NT2/D1 (cell line): ENCODE measurements at regions not wholly inside any gene's neighbourhood (a gene's known extent, or its start where the extent isn't known, plus 50 kb on each side); places are given as distances from the start of the nearest gene placed in this dataset.
A peak's percentile ranks its signal among the peaks of the same experiment; 100 is the strongest.
"Not testable (repeated sequence)": the region's sequence is repeated elsewhere in the genome, so short reads cannot be mapped to it uniquely, and the experiment has no call there.

Experiments used
- DNase-seq: peaks from one replicate; pipeline ENCODE4 v3.0.0-alpha.2; 2011; ENCODE audit warnings: low read depth, low spot score
- H3K27me3 ChIP-seq: 2 replicates; pipeline ENCODE4 v1.6.0; 2011; ENCODE audit warnings: mild to moderate bottlenecking; ENCODE audit not compliant: insufficient read length, insufficient read depth
- H3K36me3 ChIP-seq: 2 replicates; pipeline ENCODE4 v1.6.1; 2011; ENCODE audit warnings: mild to moderate bottlenecking, low read length, mixed read lengths; ENCODE audit not compliant: insufficient read depth, insufficient read length
- H3K4me1 ChIP-seq: 2 replicates; pipeline ENCODE4 v1.5.1; 2011; ENCODE audit not compliant: insufficient read depth, insufficient read length
- H3K4me3 ChIP-seq: 2 replicates; pipeline ENCODE4 v1.5.1; 2011; ENCODE audit warnings: low read depth; ENCODE audit not compliant: insufficient read length
- H3K9ac ChIP-seq: 2 replicates; pipeline ENCODE4 v1.6.0; 2011; ENCODE audit warnings: low read depth; ENCODE audit not compliant: insufficient read length
- H3K9me3 ChIP-seq: 2 replicates; pipeline ENCODE4 v1.5.1; 2011; ENCODE audit warnings: mild to moderate bottlenecking, low read length; ENCODE audit not compliant: insufficient read depth
- SUZ12 ChIP-seq: IDR thresholded peaks from 2 replicates; pipeline ENCODE4 v1.6.1; 2011; ENCODE audit not compliant: insufficient read length, insufficient read depth; ENCODE audit errors: extremely low read depth
- YY1 ChIP-seq: IDR thresholded peaks from 2 replicates; pipeline ENCODE4 v1.6.1; 2011; ENCODE audit not compliant: insufficient read length, insufficient read depth
- ZNF274 ChIP-seq: IDR thresholded peaks from 2 replicates; pipeline ENCODE4 v1.6.1; 2011; ENCODE audit warnings: mild to moderate bottlenecking, low read depth, low read length

GRCh38 chr13:22883262-22883840, 297.4 kb upstream of the SGCG start:
- H3K4me3 ChIP-seq = no peak overlapping the region
- no peaks in the 10 kb centered on the region for H3K4me1 ChIP-seq
- peaks cover 8% of the 10 kb centered on the region; the same call in 1 of the 2 replicates for H3K9me3 ChIP-seq
- TF ChIP-seq ZNF274 (no peak), YY1 (no peak), SUZ12 (no peak)
- H3K9ac ChIP-seq = no peak overlapping the region
- no peaks in the 10 kb centered on the region for H3K36me3 ChIP-seq
- no peaks in the 10 kb centered on the region for H3K27me3 ChIP-seq
- no peak for DNase-seq

DNA sequence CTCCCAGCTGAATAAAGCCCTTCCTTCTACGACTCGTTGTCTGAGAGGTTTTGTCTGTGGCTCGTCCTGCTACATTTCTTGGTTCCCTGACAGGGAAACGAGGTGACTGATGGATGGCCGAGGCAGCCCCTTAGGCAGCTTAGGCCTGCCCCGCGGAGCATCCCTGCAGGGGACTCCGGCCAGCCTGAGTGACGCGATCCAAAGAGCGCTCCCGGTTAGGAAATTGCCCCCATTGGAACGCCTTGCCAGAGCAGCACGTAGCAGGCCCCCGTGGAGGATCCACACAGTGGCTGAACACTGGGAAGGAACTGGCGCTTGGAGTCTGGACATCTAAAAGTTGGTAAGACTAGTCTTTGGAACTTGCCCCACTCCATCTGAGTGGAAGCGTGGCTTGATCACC, 296.8 kb upstream of the SGCG start:
- DNase-seq = no peak
- Histone ChIP-seq H3K4me1 (no peaks in the 10 kb centered on the region), H3K36me3 (no peaks in the 10 kb centered on the region), H3K9me3 (peaks cover 13% of the 10 kb centered on the region; the same call in 1 of the 2 replicates), H3K4me3 (peak overlapping the region; percentile 40), H3K9ac (peak overlapping the region; percentile 79), H3K27me3 (no peaks in the 10 kb centered on the region)
- TF ChIP-seq YY1 (no peak), SUZ12 (no peak), ZNF274 (no peak)

GRCh38 chr13:22886061-22886460, 294.7 kb upstream of the SGCG start:
- not testable (repeated sequence) for H3K4me3 ChIP-seq

DNA sequence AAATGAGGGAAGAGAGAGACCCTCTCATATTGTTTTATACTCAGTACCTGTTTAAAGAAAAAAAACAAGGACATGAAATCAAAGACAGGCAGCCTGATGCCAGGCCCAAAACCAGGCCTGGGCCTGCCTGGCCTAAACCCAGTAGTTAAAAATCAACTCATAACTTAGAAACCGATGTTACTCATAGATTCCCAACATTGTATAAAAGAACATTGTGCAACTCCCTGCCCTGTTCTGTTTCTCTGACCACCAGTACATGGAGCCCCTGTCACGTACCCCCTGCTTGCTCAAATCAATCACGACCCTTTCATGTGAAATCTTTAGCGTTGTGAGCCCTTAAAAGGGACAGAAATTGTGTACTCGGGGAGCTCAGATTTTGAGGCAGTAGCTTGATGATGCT, 291.4 kb upstream of the SGCG start:
- H3K9ac ChIP-seq, H3K27me3 ChIP-seq, H3K4me3 ChIP-seq, H3K4me1 ChIP-seq, H3K36me3 ChIP-seq, DNase-seq: not testable (repeated sequence)
- peaks cover 21% of the 10 kb centered on the region; the same call in 1 of the 2 replicates for H3K9me3 ChIP-seq

More at GRCh38 chr13:22886061-22886460, 294.7 kb upstream of the SGCG start:
- H3K4me1 ChIP-seq, H3K27me3 ChIP-seq, H3K36me3 ChIP-seq, H3K9ac ChIP-seq, DNase-seq: not testable (repeated sequence)
- peaks cover 18% of the 10 kb centered on the region; the same call in 1 of the 2 replicates for H3K9me3 ChIP-seq

DNA sequence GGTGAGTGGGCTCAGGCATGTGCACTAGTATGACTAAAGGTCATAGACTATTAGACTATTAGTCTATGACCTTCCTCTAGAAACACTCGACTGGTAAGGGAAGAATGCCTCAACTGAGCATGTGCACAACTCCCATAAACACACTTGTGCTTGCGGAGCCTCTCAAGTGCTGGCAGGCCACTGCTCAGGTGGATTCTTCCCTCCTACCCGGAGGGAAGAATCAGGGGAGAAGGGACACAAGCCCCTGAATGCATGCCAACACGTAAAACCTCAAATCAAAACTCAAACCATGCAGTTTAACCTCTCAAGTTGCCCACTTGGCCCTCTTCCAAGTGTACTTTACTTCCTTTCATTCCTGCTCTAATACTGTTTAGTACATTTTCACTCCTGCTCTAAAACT, 287.6 kb upstream of the SGCG start:
- no peak for DNase-seq
- peaks cover 28% of the 10 kb centered on the region; the same call in 1 of the 2 replicates for H3K9me3 ChIP-seq
- no peaks in the 10 kb centered on the region for H3K36me3 ChIP-seq
- H3K27me3 ChIP-seq = no peaks in the 10 kb centered on the region
- H3K9ac ChIP-seq = no peak overlapping the region
- no peaks in the 10 kb centered on the region for H3K4me1 ChIP-seq
- TF ChIP-seq YY1 = no peak
- no peak for TF ChIP-seq ZNF274
- TF ChIP-seq SUZ12 = no peak
- H3K4me3 ChIP-seq = no peak overlapping the region

DNA sequence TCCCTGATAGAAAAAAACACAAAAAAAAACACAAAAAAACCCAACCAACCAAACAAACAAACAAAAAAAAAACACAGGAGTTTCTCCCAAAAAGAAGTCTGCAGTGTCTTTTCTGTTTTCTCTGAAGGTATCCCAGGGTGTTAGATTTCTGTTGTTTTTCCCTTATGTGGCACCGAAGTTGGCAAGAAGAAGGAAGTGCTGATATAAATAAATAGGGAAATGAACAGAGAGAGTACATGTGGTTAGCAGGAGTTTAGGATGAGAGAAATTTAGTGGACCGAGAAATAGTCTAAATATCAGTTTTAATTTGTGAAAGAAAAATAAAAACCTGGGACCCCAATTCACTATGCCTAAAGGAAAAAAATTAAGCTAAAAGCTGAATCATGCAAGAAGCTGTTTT, 287.0 kb upstream of the SGCG start:
- H3K9ac ChIP-seq = no peak overlapping the region
- H3K9me3 ChIP-seq = peaks cover 28% of the 10 kb centered on the region
- H3K27me3 ChIP-seq = no peaks in the 10 kb centered on the region

DNA sequence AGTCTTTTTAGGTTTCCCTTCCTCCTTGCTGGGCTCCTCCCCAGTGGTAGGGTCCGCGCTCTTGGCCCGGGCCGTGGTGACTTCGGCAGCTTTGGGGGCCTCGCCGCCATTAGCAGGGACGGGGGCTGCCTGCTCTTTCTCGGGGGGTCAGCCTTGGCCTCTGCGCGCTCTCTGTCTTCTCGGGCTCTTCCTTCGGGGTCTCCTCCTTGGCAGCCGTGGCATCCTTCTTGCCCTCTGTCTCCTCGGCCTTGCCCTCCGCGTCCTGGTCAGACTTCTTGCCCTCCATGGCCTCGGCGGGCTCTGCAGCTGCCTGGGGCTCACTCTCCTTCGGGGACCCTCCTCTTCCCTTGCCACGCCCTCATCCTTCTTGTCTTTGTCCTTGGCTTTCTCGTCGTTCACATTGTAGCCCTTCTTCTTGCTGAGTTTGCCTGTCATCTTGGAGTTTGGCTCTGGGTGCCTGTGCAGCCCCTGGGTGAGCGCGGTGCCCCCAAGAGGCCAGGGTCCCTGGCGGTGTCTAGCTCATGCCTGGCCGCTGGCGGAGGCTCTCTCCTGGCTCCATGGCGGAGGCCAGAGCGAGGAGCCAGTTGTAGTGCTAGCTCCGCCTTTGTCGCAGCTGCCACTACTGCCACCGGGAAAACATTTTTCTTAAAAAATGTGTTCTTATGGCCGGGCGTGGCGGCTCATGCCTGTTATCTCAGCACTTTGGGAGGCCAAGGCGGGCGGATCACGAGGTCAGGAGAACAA, 283.0 kb upstream of the SGCG start:
- no peaks in the 10 kb centered on the region for H3K36me3 ChIP-seq
- no peaks in the 10 kb centered on the region for H3K27me3 ChIP-seq
- no peak overlapping the region for H3K9ac ChIP-seq
- TF ChIP-seq YY1 (no peak), SUZ12 (no peak), ZNF274 (no peak)
- H3K9me3 ChIP-seq = peaks cover 56% of the 10 kb centered on the region
- no peak overlapping the region for H3K4me3 ChIP-seq
- no peak for DNase-seq
- H3K4me1 ChIP-seq = no peaks in the 10 kb centered on the region

More for the DNA sequence above, 287.0 kb upstream of the SGCG start:
- DNase-seq = no peak
- Histone ChIP-seq H3K4me1 (no peaks in the 10 kb centered on the region), H3K36me3 (no peaks in the 10 kb centered on the region), H3K4me3 (no peak overlapping the region)
- TF ChIP-seq SUZ12 = no peak
- no peak for TF ChIP-seq YY1
- no peak for TF ChIP-seq ZNF274

GRCh38 chr13:22900416-22900951, 280.3 kb upstream of the SGCG start:
- not testable (repeated sequence) for H3K27me3 ChIP-seq, H3K36me3 ChIP-seq, H3K4me1 ChIP-seq, H3K4me3 ChIP-seq, DNase-seq, H3K9ac ChIP-seq
- peaks cover 70% of the 10 kb centered on the region for H3K9me3 ChIP-seq
